GM12865 (cell line): ENCODE measurements at regions not wholly inside any gene's neighbourhood (a gene's known extent, or its start where the extent isn't known, plus 50 kb on each side); places are given as distances from the start of the nearest gene placed in this dataset.
"Not testable (repeated sequence)": the region's sequence is repeated elsewhere in the genome, so short reads cannot be mapped to it uniquely, and the experiment has no call there.

Experiments used
- DNase-seq: peaks from one replicate; pipeline ENCODE4 v3.0.0; 2010; ENCODE audit warnings: low read depth
- H3K4me3 ChIP-seq: 2 replicates; pipeline ENCODE4 v1.5.1; 2011; ENCODE audit warnings: mild to moderate bottlenecking, low read depth, low read length, control low read depth
- TF ChIP-seq, protein P1 (sequence below): IDR thresholded peaks from 2 replicates; pipeline ENCODE4 v1.5.1; 2011; ENCODE audit warnings: low read length, control low read depth, low read depth, inconsistent platforms; ENCODE audit not compliant: insufficient read depth; ENCODE audit errors: missing control alignments

DNA sequence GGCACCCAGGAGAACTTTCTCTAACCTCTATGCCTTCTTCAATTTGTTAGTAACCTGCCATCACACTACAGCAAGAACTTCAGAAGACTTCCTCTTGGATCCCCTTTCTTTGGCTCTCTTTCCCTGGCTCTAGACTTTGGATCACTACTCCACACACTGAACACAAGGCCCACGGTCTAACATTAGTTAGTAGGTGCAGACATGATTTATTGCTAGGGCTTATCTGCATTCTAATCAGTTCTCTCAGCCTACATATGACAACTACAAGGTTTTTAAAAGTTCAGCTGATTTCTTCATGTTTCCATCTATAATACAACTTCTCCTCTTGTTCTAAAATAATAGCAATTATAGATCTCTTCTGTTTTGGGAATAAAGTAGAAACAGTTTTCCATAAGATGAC lies 209.1 kb upstream of the ANXA10 start:
- TF ChIP-seq, protein P1, sequence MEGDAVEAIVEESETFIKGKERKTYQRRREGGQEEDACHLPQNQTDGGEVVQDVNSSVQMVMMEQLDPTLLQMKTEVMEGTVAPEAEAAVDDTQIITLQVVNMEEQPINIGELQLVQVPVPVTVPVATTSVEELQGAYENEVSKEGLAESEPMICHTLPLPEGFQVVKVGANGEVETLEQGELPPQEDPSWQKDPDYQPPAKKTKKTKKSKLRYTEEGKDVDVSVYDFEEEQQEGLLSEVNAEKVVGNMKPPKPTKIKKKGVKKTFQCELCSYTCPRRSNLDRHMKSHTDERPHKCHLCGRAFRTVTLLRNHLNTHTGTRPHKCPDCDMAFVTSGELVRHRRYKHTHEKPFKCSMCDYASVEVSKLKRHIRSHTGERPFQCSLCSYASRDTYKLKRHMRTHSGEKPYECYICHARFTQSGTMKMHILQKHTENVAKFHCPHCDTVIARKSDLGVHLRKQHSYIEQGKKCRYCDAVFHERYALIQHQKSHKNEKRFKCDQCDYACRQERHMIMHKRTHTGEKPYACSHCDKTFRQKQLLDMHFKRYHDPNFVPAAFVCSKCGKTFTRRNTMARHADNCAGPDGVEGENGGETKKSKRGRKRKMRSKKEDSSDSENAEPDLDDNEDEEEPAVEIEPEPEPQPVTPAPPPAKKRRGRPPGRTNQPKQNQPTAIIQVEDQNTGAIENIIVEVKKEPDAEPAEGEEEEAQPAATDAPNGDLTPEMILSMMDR, result no peak
- no peak for DNase-seq
- H3K4me3 ChIP-seq, result no peak overlapping the region

GRCh38 chr4:167885071-167885470 lies 207.3 kb upstream of the ANXA10 start:
- no peak overlapping the region for H3K4me3 ChIP-seq
- TF ChIP-seq, protein P1, result no peak
- DNase-seq, result no peak

- TF ChIP-seq, protein P1, result no peak
- no peak for DNase-seq
- H3K4me3 ChIP-seq, result no peak overlapping the region
These were observed 206.5 kb upstream of the ANXA10 start for GRCh38 chr4:167885872-167886271.

DNA sequence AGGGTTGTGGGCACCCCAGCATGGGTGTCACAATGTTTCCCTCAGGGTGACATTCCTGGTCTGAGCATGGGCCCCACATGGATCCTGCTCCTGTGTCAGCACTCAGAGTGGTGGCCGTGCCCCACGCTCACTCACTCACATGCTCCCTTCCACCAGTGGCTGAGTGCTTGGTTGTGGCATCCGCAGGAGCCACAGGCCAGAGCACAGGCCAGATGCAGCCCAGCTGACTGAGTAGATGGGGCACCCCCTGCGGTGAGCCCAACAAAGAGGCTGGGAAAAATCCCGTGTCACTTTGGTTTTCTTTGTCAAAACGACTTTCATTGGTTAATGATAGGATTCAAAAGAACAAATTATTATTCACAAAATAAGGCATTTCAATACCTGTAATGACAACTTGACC lies 204.6 kb upstream of the ANXA10 start:
- H3K4me3 ChIP-seq, result no peak overlapping the region
- TF ChIP-seq, protein P1, result no peak
- DNase-seq, result no peak

DNA sequence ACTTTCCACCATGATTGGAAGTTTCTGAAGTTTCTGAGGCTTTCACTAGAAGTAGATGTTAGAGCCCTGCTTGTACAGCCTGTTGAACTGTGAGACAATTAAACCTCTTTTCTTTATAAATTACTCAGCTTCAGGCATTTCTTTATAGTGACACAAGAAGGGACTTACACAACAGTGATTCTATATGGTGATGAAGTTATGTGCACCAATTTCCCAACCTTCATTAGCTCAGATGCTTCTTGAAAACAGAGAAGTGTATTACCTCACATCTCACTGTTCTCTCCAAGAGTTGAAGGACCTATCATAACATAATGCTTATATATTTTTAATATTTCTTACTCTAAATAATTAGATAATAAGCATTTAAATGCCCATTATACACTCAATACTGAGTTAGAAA lies 202.1 kb upstream of the ANXA10 start:
- DNase-seq, result no peak
- H3K4me3 ChIP-seq, result no peak overlapping the region
- TF ChIP-seq, protein P1, result no peak

DNA sequence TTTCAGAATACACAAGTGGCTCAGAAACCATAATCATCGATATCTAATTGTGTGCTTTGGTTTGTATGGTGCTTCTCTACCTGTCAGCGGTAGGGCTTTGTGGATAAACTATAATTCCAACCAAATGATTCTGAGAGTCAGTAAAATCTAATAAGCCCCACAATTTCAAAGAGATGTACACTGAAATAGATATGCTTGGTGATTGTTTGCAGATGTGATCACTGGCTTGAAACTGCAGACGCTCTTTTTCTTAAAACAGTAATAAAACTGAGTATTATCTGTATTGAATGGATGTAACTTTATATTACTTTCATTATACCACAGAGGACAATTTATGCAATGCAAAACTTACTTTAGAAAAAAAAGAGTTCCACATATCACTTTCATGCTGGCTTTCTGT lies 198.8 kb upstream of the ANXA10 start:
- TF ChIP-seq, protein P1, result no peak
- H3K4me3 ChIP-seq, result no peak overlapping the region
- no peak for DNase-seq

DNA sequence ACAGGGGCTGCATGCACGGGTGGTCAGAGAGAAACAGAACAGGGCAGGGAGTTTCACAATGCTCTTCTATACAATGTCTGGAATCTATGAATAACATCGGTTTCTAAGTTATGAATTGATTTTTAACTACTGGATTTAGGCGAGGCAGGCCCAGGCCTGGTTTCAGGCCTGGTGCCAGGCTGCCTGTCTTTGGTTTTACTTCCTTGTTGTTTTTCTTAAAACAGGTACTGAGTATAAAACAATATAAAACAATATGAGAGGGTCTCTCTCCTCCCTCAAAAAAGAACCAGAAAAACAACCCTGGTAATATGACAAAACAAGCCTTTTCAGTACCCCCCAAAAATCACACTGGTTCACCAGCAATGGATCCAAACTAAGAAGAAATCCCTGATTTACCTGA lies 196.1 kb upstream of the ANXA10 start:
- not testable (repeated sequence) for DNase-seq, H3K4me3 ChIP-seq

GRCh38 chr4:167897116-167897515 lies 195.2 kb upstream of the ANXA10 start:
- TF ChIP-seq, protein P1, result no peak
- DNase-seq, result peak; percentile 7
- no peak overlapping the region for H3K4me3 ChIP-seq
